CD4-positive, alpha-beta T cell treated with Interleukin-17A for 4 hours (primary cell): ENCODE measurements at regions not wholly inside any gene's neighbourhood (a gene's known extent, or its start where the extent isn't known, plus 50 kb on each side); places are given as distances from the start of the nearest gene placed in this dataset.
"Not testable (repeated sequence)": the region's sequence is repeated elsewhere in the genome, so short reads cannot be mapped to it uniquely, and the experiment has no call there.

Experiments used
- DNase-seq: peaks from one replicate; pipeline ENCODE4 v3.0.0-alpha.2; 2020; ENCODE audit warnings: mixed read lengths

GRCh38 chr1:232579958-232580941, 49.7 kb downstream of the SIPA1L2 start:
- no peak for DNase-seq

GRCh38 chr1:232579466-232579865, 50.5 kb downstream of the SIPA1L2 start:
- no peak for DNase-seq

- peak; percentile 7 for DNase-seq
Measured at GRCh38 chr1:232578651-232579195, 51.2 kb downstream of the SIPA1L2 start.

- no peak for DNase-seq
Measured at GRCh38 chr1:232577772-232578171, 52.2 kb downstream of the SIPA1L2 start.

GRCh38 chr1:232576537-232576936, 53.4 kb downstream of the SIPA1L2 start:
- no peak for DNase-seq

GRCh38 chr1:232575763-232576040, 54.2 kb downstream of the SIPA1L2 start:
- no peak for DNase-seq

GRCh38 chr1:232574889-232575762, 54.8 kb downstream of the SIPA1L2 start:
- no peak for DNase-seq

GRCh38 chr1:232574077-232574476, 55.9 kb downstream of the SIPA1L2 start:
- no peak for DNase-seq

GRCh38 chr1:232571523-232571922, 58.4 kb downstream of the SIPA1L2 start:
- DNase-seq, result no peak

- DNase-seq, result no peak
Measured at GRCh38 chr1:232570007-232570406, 59.9 kb downstream of the SIPA1L2 start.

- not testable (repeated sequence) for DNase-seq
Measured at GRCh38 chr1:232569554-232569921, 60.4 kb downstream of the SIPA1L2 start.

GRCh38 chr1:232568906-232569553, 60.9 kb downstream of the SIPA1L2 start:
- DNase-seq, result no peak

GRCh38 chr1:232568331-232568852, 61.5 kb downstream of the SIPA1L2 start:
- DNase-seq, result no peak

GRCh38 chr1:232566093-232566492, 63.8 kb downstream of the SIPA1L2 start:
- DNase-seq, result no peak

GRCh38 chr1:232562855-232563510, 67.0 kb downstream of the SIPA1L2 start:
- DNase-seq, result no peak

- DNase-seq, result no peak
Measured at GRCh38 chr1:232561381-232561780, 68.6 kb downstream of the SIPA1L2 start.

GRCh38 chr1:232560940-232561339, 69.0 kb downstream of the SIPA1L2 start:
- DNase-seq, result no peak

GRCh38 chr1:232558954-232559353, 71.0 kb downstream of the SIPA1L2 start:
- DNase-seq, result peak; percentile 6

- DNase-seq, result no peak
Measured at GRCh38 chr1:232557502-232558191, 72.3 kb downstream of the SIPA1L2 start.

GRCh38 chr1:232557096-232557495, 72.8 kb downstream of the SIPA1L2 start:
- no peak for DNase-seq

- DNase-seq, result no peak
Measured at GRCh38 chr1:232556351-232556750, 73.6 kb downstream of the SIPA1L2 start.
